HG03460 (cell line): ENCODE measurements at regions not wholly inside any gene's neighbourhood (a gene's known extent, or its start where the extent isn't known, plus 50 kb on each side); places are given as distances from the start of the nearest gene placed in this dataset.

Experiments used
- ATAC-seq: cut with Tn5 transposase; IDR thresholded peaks from one replicate; pipeline ENCODE4 v1.9.1; 2021; ENCODE audit not compliant: unreplicated experiment

DNA sequence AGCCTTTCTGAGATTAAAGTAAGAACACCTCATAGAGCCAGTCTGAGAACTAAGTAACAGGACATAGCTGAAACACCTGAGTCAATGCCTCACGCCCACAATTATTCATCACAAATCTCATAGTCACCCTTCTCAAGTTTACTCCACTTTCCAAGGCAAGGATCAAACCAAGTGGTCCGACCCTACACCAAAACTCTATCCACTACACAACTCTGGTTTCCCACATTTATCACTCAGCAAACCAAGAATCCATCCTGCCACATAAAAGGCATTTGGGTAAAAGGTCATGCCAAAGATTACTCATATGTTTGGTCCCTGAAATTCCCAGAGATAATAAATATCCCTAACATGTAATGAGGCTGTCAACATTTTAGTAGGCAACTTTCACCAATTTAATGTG lies 144.1 kb downstream of the RPAP3 start:
- no peak for ATAC-seq

GRCh38 chr12:47560415-47560814 lies 145.4 kb downstream of the RPAP3 start:
- ATAC-seq: no peak

DNA sequence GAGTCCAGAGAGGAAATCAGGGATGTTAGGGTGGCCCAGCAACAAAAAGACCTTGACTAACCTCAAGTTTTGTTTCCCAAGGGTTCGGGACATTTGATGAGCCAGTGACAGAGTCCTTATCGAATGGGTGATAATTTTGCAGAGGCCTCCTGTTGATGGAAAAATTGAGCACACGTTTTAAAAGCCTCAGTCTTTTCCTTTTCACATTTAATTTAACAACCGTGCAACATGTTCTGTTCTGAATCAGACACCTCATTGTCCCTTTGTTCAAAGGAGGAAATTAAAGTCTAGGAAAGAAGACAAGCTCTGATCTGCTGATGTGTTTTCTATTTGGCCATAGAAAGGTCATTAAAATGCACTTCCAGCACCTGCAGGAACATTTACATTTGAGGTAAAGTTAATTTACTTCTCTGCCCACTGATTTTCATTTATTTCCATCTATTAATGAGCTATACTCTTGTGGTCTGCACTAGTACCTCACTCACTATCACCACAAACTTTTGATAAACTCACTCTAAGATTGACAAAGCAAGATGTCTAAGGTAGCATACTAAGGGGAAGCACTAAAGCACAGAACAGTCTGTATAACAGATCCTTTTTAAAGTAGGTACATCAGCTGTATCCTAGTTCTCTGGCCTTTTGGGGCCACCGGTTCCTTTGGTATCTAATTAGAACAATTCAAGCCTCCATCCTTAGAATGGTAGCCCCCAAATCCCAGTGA lies 147.0 kb downstream of the RPAP3 start:
- no peak for ATAC-seq

DNA sequence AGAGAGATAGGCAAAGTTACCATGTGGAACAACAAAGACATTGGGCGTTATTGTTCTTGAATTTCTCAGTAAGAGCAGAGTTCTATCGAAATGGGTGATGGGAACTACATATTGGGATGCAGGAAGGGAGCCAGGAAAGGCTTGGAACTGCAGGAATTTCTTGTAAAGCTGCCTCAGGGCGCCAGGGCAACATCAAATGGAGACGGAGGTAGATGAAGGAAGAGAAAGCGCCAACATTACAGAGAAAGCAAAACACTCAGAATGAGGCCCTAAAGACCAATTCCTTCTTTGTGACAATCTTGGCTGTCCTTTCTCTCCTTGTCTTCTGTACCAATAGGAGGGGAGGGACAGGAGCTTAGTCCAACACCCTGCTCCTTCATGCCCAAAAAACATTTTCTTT lies 148.4 kb downstream of the RPAP3 start:
- no peak for ATAC-seq

GRCh38 chr12:47556261-47557030 lies 149.4 kb downstream of the RPAP3 start:
- no peak for ATAC-seq

- ATAC-seq: no peak
Observed at GRCh38 chr12:47554046-47554653, 151.7 kb downstream of the RPAP3 start.

DNA sequence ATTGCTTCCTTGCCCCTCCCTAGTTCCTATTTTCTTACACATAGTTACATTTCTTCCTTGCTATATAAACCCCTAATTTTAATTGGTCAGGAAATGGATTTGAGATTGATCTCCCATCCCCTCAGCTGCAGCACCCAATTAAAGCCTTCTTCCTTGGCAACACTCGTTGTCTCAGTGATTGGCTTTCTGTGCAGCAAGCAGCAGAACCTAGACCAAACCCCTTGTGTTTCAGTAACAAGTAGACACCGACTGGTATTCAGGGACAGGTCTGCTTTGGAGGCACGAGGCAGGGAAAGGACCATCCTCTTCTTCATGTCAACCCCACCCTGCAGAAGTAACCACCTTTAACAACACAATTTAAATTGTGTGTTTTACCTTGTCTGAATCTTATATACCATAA lies 152.6 kb downstream of the RPAP3 start:
- no peak for ATAC-seq

GRCh38 chr12:47551426-47551851 lies 154.4 kb downstream of the RPAP3 start:
- no peak for ATAC-seq

GRCh38 chr12:47549258-47549657 lies 156.6 kb downstream of the RPAP3 start:
- ATAC-seq: no peak

DNA sequence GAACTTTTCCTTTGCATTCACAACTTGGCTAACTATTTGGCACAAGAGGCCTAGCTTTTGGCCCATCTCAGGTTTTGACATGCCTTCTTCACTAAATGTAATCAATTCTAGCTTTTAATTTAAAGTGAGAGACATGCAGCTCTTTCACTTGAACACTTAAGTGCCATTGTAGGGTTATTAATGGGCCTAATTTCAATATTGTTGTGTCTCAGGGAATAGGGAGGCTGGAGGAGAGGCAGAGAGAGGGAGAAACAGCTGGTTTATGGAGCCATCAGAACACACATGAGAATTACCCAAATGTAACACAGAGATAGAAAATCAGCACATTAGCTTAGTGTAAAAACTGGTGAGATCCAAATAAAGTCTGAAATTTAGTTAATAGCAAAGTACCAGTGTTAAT lies 157.4 kb downstream of the RPAP3 start:
- no peak for ATAC-seq

DNA sequence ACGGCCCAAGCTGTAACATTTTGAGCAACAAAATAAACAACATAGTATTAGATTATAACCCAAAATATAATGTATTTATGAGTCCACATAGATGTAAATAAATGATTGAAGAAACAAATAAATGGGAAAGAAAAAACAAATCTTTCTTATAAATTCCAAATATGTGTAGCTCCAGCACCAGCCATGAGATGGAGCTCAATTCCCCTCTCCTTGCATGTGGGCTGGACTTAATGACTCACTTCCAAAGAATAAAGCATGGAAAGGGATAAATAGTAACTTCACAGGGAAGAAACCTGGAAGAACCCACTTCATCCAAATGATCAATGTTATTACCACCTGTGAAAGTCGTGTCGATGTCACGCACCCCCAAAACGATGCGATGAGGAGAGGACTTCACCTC lies 158.8 kb downstream of the RPAP3 start:
- ATAC-seq: no peak

DNA sequence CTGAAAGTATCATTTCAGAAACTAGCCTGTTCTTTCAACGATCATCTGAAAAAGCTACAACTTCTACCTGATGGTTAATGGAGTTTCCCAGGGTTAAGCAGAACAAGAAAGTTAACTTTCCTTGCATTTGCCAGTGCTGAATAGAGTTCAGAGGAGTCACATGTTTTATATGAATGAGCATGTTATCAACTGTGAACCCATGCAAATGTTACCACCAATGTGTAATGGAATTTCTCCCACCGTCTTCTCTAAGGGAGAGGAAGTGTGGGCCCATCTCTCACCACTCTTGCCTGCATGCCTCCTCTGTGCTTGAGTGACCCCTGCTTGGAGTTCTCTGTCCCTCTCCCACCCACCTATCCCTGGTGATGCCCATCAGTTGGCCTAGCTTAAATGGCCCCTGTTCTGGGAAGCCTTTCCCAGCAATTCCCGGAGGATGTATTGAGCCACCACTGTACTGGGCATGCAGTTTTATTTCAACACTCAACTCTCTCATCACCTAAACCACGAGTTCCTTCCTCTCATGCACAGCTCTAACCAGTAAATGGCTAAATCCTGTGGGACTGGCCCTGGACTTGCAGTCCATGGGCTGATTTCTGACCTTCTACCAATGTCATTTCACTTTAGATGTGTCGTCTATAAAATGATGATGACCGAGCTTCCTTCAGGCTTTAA lies 159.8 kb downstream of the RPAP3 start:
- ATAC-seq: no peak

DNA sequence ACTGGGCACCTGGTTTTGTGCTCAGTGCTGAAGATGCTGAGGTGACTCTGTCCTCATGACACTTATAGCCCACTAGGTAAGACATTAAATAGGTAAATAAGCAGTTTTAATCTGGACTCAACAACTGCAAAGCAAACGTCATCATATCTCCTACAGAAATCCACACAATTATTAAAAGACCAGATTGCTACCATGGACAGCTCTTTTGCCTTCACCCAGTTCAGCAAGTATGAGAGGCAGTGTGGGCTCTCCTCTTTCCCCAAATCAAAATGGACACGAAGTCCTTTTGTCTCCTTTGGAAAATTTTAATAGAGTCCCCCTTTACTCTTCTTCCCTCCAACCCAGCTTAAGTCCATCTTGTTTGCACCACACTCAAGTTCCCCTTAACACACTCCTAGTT lies 171.1 kb downstream of the RPAP3 start:
- ATAC-seq: no peak

- no peak for ATAC-seq
Observed at GRCh38 chr12:47530050-47530449, 175.8 kb downstream of the RPAP3 start.

DNA sequence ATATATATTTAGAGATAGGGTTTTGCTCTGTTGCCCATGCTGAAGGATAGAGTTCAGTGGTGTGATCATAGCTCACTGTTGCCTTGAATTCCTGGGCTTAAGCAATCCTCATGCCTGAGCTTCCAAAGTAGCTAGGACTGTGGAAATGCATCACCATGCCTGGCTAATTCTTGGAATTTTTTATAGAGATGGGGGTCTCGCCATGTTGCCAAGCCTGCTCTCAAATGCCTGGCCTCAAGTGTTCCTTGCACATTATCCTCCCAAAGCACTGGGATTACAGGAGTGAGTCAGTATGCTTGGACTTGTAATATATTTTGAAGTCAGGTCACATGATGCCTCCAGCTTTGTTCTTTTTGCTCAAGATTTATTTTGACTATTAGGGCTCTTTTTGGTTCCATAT lies 178.0 kb downstream of the RPAP3 start:
- no peak for ATAC-seq

- no peak for ATAC-seq
Observed at GRCh38 chr12:47520029-47520428, 185.8 kb downstream of the RPAP3 start.

- no peak for ATAC-seq
Observed at GRCh38 chr12:47517122-47517521, 188.7 kb downstream of the RPAP3 start.

GRCh38 chr12:47509398-47509851 lies 196.4 kb downstream of the RPAP3 start:
- no peak for ATAC-seq

DNA sequence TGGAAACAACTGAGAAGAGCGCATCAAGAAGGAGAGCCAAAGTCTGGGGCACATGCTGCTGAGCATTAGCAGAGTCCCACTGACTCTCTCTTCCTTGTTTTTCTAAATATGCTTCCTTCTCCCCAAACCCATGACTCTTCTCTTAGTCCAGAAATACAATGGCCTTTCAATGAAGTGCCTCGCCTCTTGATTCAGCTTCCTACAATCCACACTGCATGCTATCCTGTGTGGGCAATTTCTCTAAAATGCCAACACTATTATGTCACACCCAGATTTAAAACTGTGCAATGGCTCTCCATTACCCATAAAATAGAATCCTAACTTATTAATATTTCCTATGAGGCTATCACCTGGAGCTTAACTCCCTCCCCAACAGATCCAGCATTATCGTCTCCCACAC lies 198.6 kb downstream of the RPAP3 start:
- no peak for ATAC-seq

DNA sequence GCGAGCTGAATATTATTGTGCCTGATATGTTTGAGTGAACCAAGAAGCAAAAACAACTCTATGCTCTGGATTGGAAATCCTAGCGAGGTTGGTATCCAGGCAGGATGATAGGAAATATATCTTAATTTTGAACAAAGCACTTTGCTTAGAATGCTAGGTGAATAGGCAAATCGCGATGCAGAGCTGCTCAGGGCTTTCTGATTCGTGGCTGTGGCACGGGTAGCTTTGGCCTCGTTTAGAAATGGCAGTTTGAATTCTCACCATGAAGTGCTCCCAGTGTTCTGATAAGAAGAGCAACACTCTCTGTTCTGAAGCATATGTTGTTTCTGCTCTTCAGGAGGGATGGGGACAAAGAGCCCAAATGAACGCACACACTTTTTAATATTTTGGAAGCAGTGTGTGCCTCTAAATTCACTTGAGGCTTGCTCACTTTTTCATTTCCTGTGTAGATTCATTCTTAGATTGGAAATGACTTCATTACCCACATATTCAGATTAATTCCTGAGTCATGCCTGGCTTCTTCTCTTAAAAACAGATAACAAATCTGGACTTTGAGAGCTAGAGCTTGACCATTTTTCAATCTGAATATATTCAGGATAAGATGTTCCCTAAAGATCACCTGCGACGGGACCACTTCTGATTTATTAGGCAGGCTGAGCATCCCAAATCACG lies 200.9 kb downstream of the RPAP3 start:
- no peak for ATAC-seq

GRCh38 chr12:47493801-47494200 lies 212.0 kb downstream of the RPAP3 start:
- ATAC-seq: no peak
